DMS79 treated with DMSO at 0.1 percent for 48 hours (cell line): ENCODE measurements at regions not wholly inside any gene's neighbourhood (a gene's known extent, or its start where the extent isn't known, plus 50 kb on each side); places are given as distances from the start of the nearest gene placed in this dataset.
"Not testable (repeated sequence)": the region's sequence is repeated elsewhere in the genome, so short reads cannot be mapped to it uniquely, and the experiment has no call there.

Experiments
- DNase-seq: peaks from one replicate; lab custom pipeline; 2025; lab: John Stamatoyannopoulos, UW

GRCh38 chr10:129165076-129165720, 301.8 kb upstream of the MGMT start:
- DNase-seq: no peak

- DNase-seq: no peak
These were observed 301.3 kb upstream of the MGMT start for GRCh38 chr10:129165770-129166169.

- no peak for DNase-seq
These were observed 298.4 kb upstream of the MGMT start for GRCh38 chr10:129168660-129169059.

GRCh38 chr10:129169115-129169514, 297.9 kb upstream of the MGMT start:
- DNase-seq: no peak

GRCh38 chr10:129170812-129171211, 296.2 kb upstream of the MGMT start:
- no peak for DNase-seq

GRCh38 chr10:129171812-129172211, 295.2 kb upstream of the MGMT start:
- DNase-seq: no peak

- DNase-seq: no peak
These were observed 292.6 kb upstream of the MGMT start for GRCh38 chr10:129174232-129175014.

GRCh38 chr10:129179245-129179971, 287.6 kb upstream of the MGMT start:
- no peak for DNase-seq

GRCh38 chr10:129179972-129180678, 286.9 kb upstream of the MGMT start:
- no peak for DNase-seq

GRCh38 chr10:129184196-129184595, 282.8 kb upstream of the MGMT start:
- no peak for DNase-seq

- DNase-seq: no peak
These were observed 279.7 kb upstream of the MGMT start for GRCh38 chr10:129187331-129187730.

- no peak for DNase-seq
These were observed 275.2 kb upstream of the MGMT start for GRCh38 chr10:129191797-129192196.

- no peak for DNase-seq
These were observed 274.5 kb upstream of the MGMT start for GRCh38 chr10:129192344-129193128.

- no peak for DNase-seq
These were observed 273.9 kb upstream of the MGMT start for GRCh38 chr10:129193148-129193547.

- DNase-seq: no peak
These were observed 272.7 kb upstream of the MGMT start for GRCh38 chr10:129194181-129194870.

GRCh38 chr10:129199826-129200225, 267.2 kb upstream of the MGMT start:
- no peak for DNase-seq

GRCh38 chr10:129203819-129204218, 263.2 kb upstream of the MGMT start:
- DNase-seq: no peak

- no peak for DNase-seq
These were observed 259.7 kb upstream of the MGMT start for GRCh38 chr10:129207297-129207696.

GRCh38 chr10:129210876-129211275, 256.2 kb upstream of the MGMT start:
- no peak for DNase-seq

GRCh38 chr10:129213256-129213655, 253.8 kb upstream of the MGMT start:
- no peak for DNase-seq

- not testable (repeated sequence) for DNase-seq
These were observed 253.0 kb upstream of the MGMT start for GRCh38 chr10:129213996-129214395.
